Gastrocnemius medialis (tissue), 4 donors: ENCODE measurements at regions not wholly inside any gene's neighbourhood (a gene's known extent, or its start where the extent isn't known, plus 50 kb on each side); places are given as distances from the start of the nearest gene placed in this dataset.

Experiments used
- ATAC-seq, 2 donors: fragments of 150-250 bp; one replicate each; pipeline ENCODE4 v1.9.1; 2016
- DNase-seq, 2 donors: peaks; one replicate each; pipeline ENCODE4 v3.0.0-alpha.2; 2019
- H3K27ac ChIP-seq, 4 donors: fragments of 200-600 bp; sonication (generic); 1 replicate in 1 of 4; 2 replicates in 3 of 4; pipeline ENCODE4 v1.5.1; 2016 to 2018; ENCODE audit warnings: mild to moderate bottlenecking in 2 of 4, moderate library complexity in 1 of 4
- H3K27me3 ChIP-seq, 3 donors: fragments of 200-600 bp; sonication (generic) in 2 of 3; 1 replicate in 1 of 3; 2 replicates in 2 of 3; pipeline versions ENCODE4 v1.5.1 to v1.6.0; 2016 to 2019; ENCODE audit warnings: mild to moderate bottlenecking in 1 of 3, moderate library complexity in 1 of 3
- H3K36me3 ChIP-seq, 2 donors: fragments of 200-600 bp; sonication (generic) in 1 of 2; one replicate each; pipeline ENCODE4 v1.5.1; 2017 to 2018
- H3K4me1 ChIP-seq, 2 donors: fragments of 200-600 bp; sonication (generic) in 1 of 2; one replicate each; pipeline ENCODE4 v1.5.1; 2016 to 2017; ENCODE audit warnings: mild to moderate bottlenecking in 2 of 2
- H3K4me3 ChIP-seq, 4 donors: fragments of 200-600 bp; sonication (generic) in 3 of 4; 1 replicate in 1 of 4; 2 replicates in 3 of 4; pipeline ENCODE4 v1.5.1; 2016 to 2019; ENCODE audit warnings: mild to moderate bottlenecking in 2 of 4
- H3K9me3 ChIP-seq, 3 donors: fragments of 200-600 bp; sonication (generic) in 2 of 3; 1 replicate in 1 of 3; 2 replicates in 2 of 3; pipeline ENCODE4 v1.5.1; 2016 to 2019
- POLR2A ChIP-seq, 2 donors: fragments of 450-650 bp; IDR thresholded peaks; one replicate each; pipeline ENCODE4 v1.6.1; 2017; ENCODE audit warnings: antibody characterized with exemption in 2 of 2, mild to moderate bottlenecking in 2 of 2, moderate library complexity in 2 of 2
- in situ Hi-C, 4 donors: fragments of 200-750 bp; cut with MboI; loops; one replicate each; pipeline versions ENCODE4 v1.15.0 to v1.8.0; 2017; ENCODE audit warnings: low sequenced_read_pairs in 4 of 4
- intact Hi-C: fragments of 100-400 bp; cut with DNase I; formaldehyde crosslinking; loops from one replicate; pipeline ENCODE4 v1.15.1; 2023; ENCODE audit warnings: low total_unique reads
- TF ChIP-seq, protein P1 (sequence below), 5 experiments: fragments of 450-650 bp in 3 of 5; fragments of 200-600 bp in 2 of 5; sonication (generic) in 2 of 5; IDR thresholded peaks in 4 of 5; conservative IDR thresholded peaks in 1 of 5; 1 replicate in 4 of 5; 2 replicates in 1 of 5; pipeline ENCODE4 v1.5.1; 2016 to 2019; ENCODE audit warnings: antibody characterized with exemption in 5 of 5, mild to moderate bottlenecking in 3 of 5, moderate library complexity in 3 of 5

DNA sequence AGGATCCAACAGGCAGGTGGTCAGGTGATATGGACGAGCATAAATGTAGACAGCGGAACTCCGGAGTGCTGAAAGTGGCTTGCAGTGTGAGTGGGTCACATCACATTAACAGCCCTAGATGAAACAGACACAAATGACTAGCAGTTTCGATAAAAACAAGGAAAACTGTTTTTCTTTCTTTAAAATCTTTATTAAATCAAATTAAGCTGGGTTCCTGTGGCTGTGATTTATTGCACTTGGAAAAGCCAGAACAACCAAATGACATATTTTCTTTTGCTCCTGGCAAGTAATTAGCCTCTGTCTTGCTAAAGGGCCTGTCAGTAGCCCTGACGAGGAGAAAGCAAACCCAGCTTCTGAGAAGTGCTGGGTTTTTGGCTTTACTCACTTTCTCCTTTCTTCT lies 152.9 kb upstream of the DDX18 start:
- Histone ChIP-seq H3K4me3 (no peak overlapping the region), H3K4me1 (no peaks in the 10 kb centered on the region), H3K27me3 (no peaks in the 10 kb centered on the region), H3K27ac (no peak overlapping the region), H3K9me3 (no peaks in the 10 kb centered on the region), H3K36me3 (no peaks in the 10 kb centered on the region)
- intact Hi-C loops: no loop called here
- in situ Hi-C loops: no loop called here
- DNase-seq (no peak), ATAC-seq (no peak)
- TF ChIP-seq, protein P1, sequence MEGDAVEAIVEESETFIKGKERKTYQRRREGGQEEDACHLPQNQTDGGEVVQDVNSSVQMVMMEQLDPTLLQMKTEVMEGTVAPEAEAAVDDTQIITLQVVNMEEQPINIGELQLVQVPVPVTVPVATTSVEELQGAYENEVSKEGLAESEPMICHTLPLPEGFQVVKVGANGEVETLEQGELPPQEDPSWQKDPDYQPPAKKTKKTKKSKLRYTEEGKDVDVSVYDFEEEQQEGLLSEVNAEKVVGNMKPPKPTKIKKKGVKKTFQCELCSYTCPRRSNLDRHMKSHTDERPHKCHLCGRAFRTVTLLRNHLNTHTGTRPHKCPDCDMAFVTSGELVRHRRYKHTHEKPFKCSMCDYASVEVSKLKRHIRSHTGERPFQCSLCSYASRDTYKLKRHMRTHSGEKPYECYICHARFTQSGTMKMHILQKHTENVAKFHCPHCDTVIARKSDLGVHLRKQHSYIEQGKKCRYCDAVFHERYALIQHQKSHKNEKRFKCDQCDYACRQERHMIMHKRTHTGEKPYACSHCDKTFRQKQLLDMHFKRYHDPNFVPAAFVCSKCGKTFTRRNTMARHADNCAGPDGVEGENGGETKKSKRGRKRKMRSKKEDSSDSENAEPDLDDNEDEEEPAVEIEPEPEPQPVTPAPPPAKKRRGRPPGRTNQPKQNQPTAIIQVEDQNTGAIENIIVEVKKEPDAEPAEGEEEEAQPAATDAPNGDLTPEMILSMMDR (IDR thresholded peaks at IDR 0.05 in 4 of 5, conservative IDR thresholded peaks at IDR 0.05 in 1 of 5): no peak
- TF ChIP-seq POLR2A (IDR thresholded peaks at IDR 0.05): no peak

DNA sequence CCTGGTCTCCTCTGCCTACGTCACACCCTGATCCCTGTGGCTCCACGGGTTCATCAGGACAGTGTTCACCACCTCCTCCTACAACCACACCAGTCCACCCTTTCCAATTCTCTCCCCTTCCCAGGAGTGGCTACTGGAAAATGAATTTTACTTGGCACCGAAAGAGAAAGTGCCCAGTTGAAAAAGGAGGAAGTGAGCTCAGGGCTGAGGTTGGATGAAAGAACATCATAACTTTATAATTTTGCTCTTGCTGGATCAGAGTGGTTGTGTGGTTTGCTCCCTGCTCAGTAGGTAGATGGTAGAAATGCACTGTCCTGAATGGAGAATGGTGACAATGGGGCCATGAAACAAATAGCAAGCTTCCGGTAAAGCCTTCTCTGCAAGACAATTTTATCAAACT lies 140.3 kb upstream of the DDX18 start:
- no peaks in the 10 kb centered on the region for H3K27me3 ChIP-seq
- H3K36me3 ChIP-seq: no peaks in the 10 kb centered on the region
- H3K27ac ChIP-seq: no peak overlapping the region
- DNase-seq: no peak
- intact Hi-C loops: no loop called here
- H3K4me1 ChIP-seq: no peaks in the 10 kb centered on the region
- no peak for TF ChIP-seq POLR2A (IDR thresholded peaks at IDR 0.05)
- TF ChIP-seq, protein P1 (IDR thresholded peaks at IDR 0.05 in 4 of 5, conservative IDR thresholded peaks at IDR 0.05 in 1 of 5): no peak
- H3K9me3 ChIP-seq: no peaks in the 10 kb centered on the region
- in situ Hi-C loops: no loop called here
- H3K4me3 ChIP-seq: no peak overlapping the region
- ATAC-seq: no peak

DNA sequence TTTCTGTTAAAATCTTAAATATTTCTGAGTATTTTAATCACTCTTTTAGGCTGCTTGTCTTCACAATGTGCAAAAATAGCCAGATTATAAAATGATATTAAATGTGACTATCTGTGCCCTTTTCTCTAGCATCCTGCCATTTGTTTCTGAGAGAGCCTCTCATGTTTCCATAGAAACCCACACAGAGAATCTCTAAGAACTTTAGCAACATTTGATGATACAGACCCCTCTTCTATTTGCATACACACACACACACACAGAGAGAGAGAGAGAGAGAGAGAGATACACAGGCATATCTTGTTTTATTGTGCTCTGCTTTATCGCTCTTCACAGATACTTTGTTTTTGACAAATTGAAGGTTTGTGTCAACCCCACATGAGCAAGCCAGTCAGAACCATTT lies 134.5 kb upstream of the DDX18 start:
- in situ Hi-C loops: no loop called here
- DNase-seq: no peak
- ATAC-seq: no peak

GRCh38 chr2:117684919-117685318 lies 129.6 kb upstream of the DDX18 start:
- intact Hi-C loops (no loop called here), in situ Hi-C loops (no loop called here)
- Histone ChIP-seq H3K4me3 (no peak overlapping the region), H3K27me3 (no peaks in the 10 kb centered on the region), H3K27ac (no peak overlapping the region), H3K9me3 (no peaks in the 10 kb centered on the region), H3K4me1 (no peaks in the 10 kb centered on the region), H3K36me3 (no peaks in the 10 kb centered on the region)
- TF ChIP-seq POLR2A (IDR thresholded peaks at IDR 0.05): no peak
- TF ChIP-seq, protein P1 (IDR thresholded peaks at IDR 0.05 in 4 of 5, conservative IDR thresholded peaks at IDR 0.05 in 1 of 5): no peak
- DNase-seq: no peak
- ATAC-seq: no peak

More for the DNA sequence above, 134.5 kb upstream of the DDX18 start:
- Histone ChIP-seq H3K36me3 (no peaks in the 10 kb centered on the region), H3K4me3 (no peak overlapping the region), H3K9me3 (no peaks in the 10 kb centered on the region), H3K27ac (no peak overlapping the region), H3K4me1 (no peaks in the 10 kb centered on the region), H3K27me3 (no peaks in the 10 kb centered on the region)
- intact Hi-C loops: no loop called here
- TF ChIP-seq, protein P1 (IDR thresholded peaks at IDR 0.05 in 4 of 5, conservative IDR thresholded peaks at IDR 0.05 in 1 of 5): no peak
- TF ChIP-seq POLR2A (IDR thresholded peaks at IDR 0.05): no peak

- Histone ChIP-seq H3K4me3 (no peak overlapping the region), H3K4me1 (no peaks in the 10 kb centered on the region), H3K27ac (no peak overlapping the region), H3K27me3 (no peaks in the 10 kb centered on the region), H3K36me3 (no peaks in the 10 kb centered on the region), H3K9me3 (no peaks in the 10 kb centered on the region)
- no peak for TF ChIP-seq POLR2A (IDR thresholded peaks at IDR 0.05)
- TF ChIP-seq, protein P1 (IDR thresholded peaks at IDR 0.05 in 4 of 5, conservative IDR thresholded peaks at IDR 0.05 in 1 of 5): no peak
- no peak for DNase-seq
- in situ Hi-C loops (no loop called here), intact Hi-C loops (no loop called here)
- no peak for ATAC-seq
Measured at GRCh38 chr2:117686699-117687098, 127.8 kb upstream of the DDX18 start.
